Large intestine (tissue), 3 donors: ENCODE measurements at regions not wholly inside any gene's neighbourhood (a gene's known extent, or its start where the extent isn't known, plus 50 kb on each side); places are given as distances from the start of the nearest gene placed in this dataset.

Experiments used
- DNase-seq, 2 donors: peaks; one replicate each; pipeline versions ENCODE4 v3.0.0 to v3.0.0-alpha.2; 2013
- H3K27ac ChIP-seq: one replicate; pipeline ENCODE4 v1.5.1; 2013; ENCODE audit warnings: low read length
- H3K27me3 ChIP-seq: 2 replicates; pipeline ENCODE4 v1.6.1; 2013; ENCODE audit warnings: low read length; ENCODE audit not compliant: control insufficient read depth, insufficient read depth
- H3K36me3 ChIP-seq: 2 replicates; pipeline ENCODE4 v1.6.1; 2013; ENCODE audit warnings: low read length; ENCODE audit not compliant: control insufficient read depth, insufficient read depth
- H3K4me1 ChIP-seq: one replicate; pipeline ENCODE4 v1.6.1; 2013; ENCODE audit warnings: low read length; ENCODE audit not compliant: control insufficient read depth, insufficient read depth
- H3K4me3 ChIP-seq: one replicate; pipeline ENCODE4 v1.5.1; 2013; ENCODE audit warnings: low read length
- H3K9me3 ChIP-seq: one replicate; pipeline ENCODE4 v1.6.1; 2013; ENCODE audit warnings: mild to moderate bottlenecking, low read depth, low read length, moderate library complexity; ENCODE audit not compliant: control insufficient read depth
- WGBS: methylation state at CpG from one replicate; pipeline ENCODE4 v1.1.5; 2013; ENCODE audit warnings: low lambda C conversion rate; ENCODE audit not compliant: insufficient coverage; 5-methylcytosine and 5-hydroxymethylcytosine counted together

DNA sequence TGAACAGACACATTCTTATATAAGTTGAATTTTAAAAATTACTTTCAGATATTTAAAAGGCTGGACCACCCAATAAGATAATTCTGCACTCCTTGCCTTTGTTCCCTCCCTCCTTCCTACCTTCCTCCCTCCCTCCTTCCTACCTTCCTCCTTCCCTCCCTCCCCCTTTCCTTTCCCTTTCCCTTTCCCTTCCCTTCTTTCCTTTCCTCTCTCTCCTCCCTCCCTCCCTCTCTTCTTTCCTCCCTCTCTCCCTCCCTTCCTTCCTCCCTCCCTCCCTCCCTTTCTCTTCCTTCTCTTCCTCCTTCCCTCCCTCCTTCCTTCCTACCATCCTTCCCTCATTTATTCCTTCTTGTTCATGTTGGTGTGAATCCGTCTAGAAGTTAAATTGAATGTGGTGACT lies 93.0 kb downstream of the ATP6V1G3 start:
- H3K27ac ChIP-seq = no peak overlapping the region
- no peak for DNase-seq
- no peaks in the 10 kb centered on the region for H3K36me3 ChIP-seq
- no peaks in the 10 kb centered on the region for H3K27me3 ChIP-seq
- no CpG with 5 or more reads among the region's 1 CpG for WGBS
- H3K9me3 ChIP-seq = no peaks in the 10 kb centered on the region
- H3K4me1 ChIP-seq = no peaks in the 10 kb centered on the region
- no peak overlapping the region for H3K4me3 ChIP-seq

DNA sequence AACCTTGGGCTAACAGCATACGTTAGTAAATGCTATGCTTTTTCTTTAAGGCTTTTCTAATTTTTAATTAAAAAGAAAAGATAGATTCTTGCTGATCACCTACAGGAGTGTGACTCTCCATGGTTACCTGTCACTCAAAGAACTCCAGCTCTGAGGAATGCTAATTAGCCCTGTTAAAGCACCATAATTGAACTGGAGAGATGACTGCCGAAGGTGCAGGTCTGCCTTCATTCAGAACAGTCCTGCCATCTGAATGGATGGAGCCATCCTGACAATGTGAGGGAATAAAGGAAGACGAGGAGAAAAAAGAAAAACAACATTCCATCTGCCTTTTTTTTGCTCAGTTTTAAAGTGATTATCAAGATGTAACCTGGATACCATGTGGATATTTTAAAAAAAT lies 94.6 kb downstream of the ATP6V1G3 start:
- H3K27ac ChIP-seq = no peak overlapping the region
- WGBS = 44% methylated on average over 2 of the region's 3 CpGs
- H3K4me1 ChIP-seq = no peaks in the 10 kb centered on the region

DNA sequence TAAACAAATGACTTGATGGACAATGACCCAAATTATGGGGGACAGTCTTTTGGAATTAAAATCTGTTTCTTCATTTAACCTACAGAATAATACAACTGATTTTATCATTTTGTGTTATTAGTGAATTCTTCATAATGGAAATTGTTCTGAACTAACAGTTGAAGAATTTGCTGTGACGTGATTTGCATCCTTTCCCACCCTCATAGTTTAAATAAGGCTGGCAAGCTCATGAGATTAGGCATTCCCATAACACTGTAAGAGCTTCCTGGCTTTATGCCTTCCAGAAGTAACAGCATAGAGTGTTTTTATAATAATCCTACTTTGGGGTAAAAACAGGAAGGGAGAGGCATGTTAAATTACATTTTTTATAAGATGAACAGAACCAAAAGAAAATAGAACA lies 95.7 kb downstream of the ATP6V1G3 start:
- H3K36me3 ChIP-seq = no peaks in the 10 kb centered on the region
- no peak for DNase-seq
- H3K4me3 ChIP-seq = no peak overlapping the region
- H3K4me1 ChIP-seq = no peaks in the 10 kb centered on the region
- no peaks in the 10 kb centered on the region for H3K27me3 ChIP-seq
- no peaks in the 10 kb centered on the region for H3K9me3 ChIP-seq
- H3K27ac ChIP-seq = no peak overlapping the region
- WGBS = no CpG with 5 or more reads among the region's 1 CpG

More for the DNA sequence above, 94.6 kb downstream of the ATP6V1G3 start:
- H3K36me3 ChIP-seq = no peaks in the 10 kb centered on the region
- H3K27me3 ChIP-seq = no peaks in the 10 kb centered on the region
- no peak for DNase-seq
- H3K4me3 ChIP-seq = no peak overlapping the region
- H3K9me3 ChIP-seq = no peaks in the 10 kb centered on the region

DNA sequence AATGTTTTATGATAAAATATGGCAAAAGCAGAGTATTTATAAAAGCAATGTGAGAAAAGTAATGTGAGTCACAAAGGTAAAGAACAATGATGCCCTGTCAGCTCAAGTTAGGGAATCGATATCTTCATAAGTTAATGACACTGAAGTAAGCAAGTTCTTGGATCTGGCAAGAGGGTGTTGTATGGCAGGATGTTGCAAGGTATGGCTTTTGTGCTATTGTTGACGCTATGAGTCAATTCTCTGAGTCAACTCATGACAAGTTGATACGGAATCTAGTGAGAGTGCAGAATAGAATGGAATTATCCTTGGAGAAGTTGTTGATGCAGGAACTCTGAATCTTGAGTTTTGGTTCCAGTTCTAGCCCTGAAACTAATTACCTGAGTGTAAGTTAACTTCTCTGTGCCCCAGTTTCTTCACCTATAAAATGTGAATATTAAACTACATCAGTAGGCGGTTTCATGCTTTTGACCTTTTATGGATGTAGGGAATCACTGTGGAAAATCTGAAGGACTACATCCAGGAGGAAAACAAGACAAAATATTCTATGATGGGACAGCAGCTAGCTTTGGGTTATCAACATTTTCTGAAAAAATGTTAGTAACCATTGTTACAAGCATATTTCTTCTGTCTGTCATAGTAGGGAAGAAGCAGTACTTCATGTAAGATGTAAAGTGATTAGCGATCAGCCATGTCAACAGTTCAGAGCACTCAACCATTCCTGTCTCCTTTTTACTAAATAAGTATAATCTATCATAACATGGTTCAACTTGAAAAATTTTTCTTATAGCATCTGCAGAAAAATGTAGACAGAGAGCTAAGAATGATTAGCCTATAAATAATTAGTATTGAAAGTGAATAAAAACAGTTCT lies 96.9 kb downstream of the ATP6V1G3 start:
- Histone ChIP-seq H3K27ac (no peak overlapping the region), H3K4me1 (no peaks in the 10 kb centered on the region), H3K27me3 (no peaks in the 10 kb centered on the region), H3K9me3 (no peaks in the 10 kb centered on the region), H3K4me3 (no peak overlapping the region), H3K36me3 (no peaks in the 10 kb centered on the region)
- WGBS = 80% methylated on average over 2 of the region's 5 CpGs
- DNase-seq = no peak

DNA sequence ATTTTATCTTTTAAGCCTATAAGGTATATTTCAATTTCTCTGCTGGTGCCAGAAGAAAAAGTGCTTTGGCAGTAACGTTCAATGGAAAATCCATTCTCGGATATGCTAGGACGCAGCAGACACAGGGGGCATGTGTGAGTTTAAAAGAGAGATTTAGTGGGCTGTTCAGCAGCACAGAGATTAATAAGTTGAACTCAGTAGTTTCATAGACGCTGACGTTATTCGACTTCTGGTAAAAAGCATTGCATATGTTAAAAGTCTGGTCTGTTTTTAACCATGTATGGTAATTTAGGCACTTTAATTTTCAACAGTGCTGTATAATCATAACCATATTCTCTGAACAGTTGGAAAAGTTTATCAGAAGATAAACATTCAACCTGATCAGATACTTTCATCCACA lies 99.6 kb downstream of the ATP6V1G3 start:
- Histone ChIP-seq H3K36me3 (no peaks in the 10 kb centered on the region), H3K4me3 (no peak overlapping the region), H3K27me3 (no peaks in the 10 kb centered on the region), H3K27ac (no peak overlapping the region), H3K4me1 (no peaks in the 10 kb centered on the region), H3K9me3 (no peaks in the 10 kb centered on the region)
- no CpG with 5 or more reads among the region's 6 CpGs for WGBS
- DNase-seq = no peak

DNA sequence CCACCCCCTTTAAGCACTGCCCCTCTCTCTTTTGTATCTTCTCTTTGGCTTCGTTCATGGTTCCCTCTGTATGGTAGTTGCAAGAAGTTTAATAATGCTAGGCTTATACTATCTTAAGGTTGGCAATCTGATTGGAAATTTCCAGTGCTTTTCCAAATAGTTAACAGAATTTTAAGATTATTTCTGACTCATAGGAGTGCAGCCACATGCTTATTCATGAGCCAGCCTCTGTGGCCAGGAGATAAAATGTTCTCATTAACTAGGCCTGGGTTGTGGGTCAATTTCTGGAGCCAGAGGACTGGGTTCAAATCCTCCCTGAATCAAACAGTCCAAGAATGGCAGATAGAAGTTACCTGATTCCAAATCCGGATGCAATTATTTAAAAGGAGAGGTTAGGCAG lies 103.1 kb downstream of the ATP6V1G3 start:
- Histone ChIP-seq H3K36me3 (no peaks in the 10 kb centered on the region), H3K4me3 (no peak overlapping the region), H3K4me1 (no peaks in the 10 kb centered on the region), H3K9me3 (no peaks in the 10 kb centered on the region), H3K27ac (no peak overlapping the region), H3K27me3 (no peaks in the 10 kb centered on the region)
- WGBS = 80% methylated on average over 1 of the region's 2 CpGs
- no peak for DNase-seq

DNA sequence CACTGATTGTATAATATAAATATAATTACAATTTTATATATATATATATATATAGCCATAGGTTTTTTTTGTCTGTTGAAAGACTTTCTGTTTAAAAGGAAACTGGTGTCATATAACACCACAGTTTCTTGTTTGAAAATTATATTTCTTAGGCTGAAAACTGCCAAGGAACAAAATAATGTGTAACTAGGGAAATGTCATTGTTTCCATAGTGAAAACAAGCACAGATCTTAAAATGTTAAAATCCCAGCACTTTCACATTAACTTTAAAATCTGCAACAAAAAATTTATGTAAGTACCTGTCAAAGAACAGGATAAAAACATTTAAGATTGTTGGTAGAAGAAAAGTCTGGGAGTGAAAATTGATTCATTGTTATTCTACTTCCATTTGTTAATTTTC lies 104.2 kb downstream of the ATP6V1G3 start:
- Histone ChIP-seq H3K4me3 (no peak overlapping the region), H3K9me3 (no peaks in the 10 kb centered on the region), H3K4me1 (no peaks in the 10 kb centered on the region), H3K36me3 (no peaks in the 10 kb centered on the region), H3K27me3 (no peaks in the 10 kb centered on the region), H3K27ac (no peak overlapping the region)
- DNase-seq = no peak

DNA sequence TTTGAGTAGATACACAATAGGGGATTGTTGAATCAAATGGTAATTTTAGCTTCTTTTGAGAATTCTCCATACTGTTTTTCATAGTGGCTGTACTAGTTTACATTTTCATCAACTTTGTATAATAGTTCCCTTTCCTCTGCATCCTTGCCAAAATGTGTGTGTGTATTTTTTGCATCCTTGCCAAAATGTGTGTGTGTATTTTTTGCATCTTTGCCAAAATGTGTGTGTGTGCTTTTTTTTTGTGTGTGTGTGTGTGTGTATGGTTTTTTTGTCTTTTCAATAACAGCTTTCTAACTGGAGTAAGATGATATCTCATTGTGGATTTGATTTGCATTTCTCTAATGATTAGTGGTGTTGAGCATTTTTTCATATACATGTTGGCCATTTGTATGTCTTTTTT lies 105.4 kb downstream of the ATP6V1G3 start:
- Histone ChIP-seq H3K4me1 (no peaks in the 10 kb centered on the region), H3K27me3 (no peaks in the 10 kb centered on the region), H3K9me3 (no peaks in the 10 kb centered on the region), H3K36me3 (no peaks in the 10 kb centered on the region), H3K4me3 (no peak overlapping the region), H3K27ac (no peak overlapping the region)
- DNase-seq = no peak

DNA sequence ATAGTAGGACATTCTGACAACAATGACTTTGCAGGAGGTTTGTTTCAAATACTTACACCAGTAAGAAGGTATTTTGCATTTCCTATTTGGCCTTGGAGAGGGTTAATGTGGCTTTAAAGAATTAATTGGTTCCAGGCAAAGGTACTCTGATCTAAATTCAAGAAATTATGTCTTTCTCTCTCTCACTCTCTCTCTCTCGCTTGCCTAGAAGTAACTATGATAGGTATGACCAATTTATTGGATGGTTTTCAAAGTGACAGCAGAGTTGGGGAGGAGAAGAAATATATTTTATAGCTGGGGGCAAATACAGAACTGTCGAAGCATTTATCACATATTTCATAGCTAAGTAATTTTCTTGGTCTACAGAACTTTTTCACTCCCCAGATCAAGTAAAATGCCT lies 116.0 kb downstream of the ATP6V1G3 start:
- no peaks in the 10 kb centered on the region for H3K27me3 ChIP-seq
- DNase-seq = no peak
- H3K27ac ChIP-seq = no peak overlapping the region
- no peak overlapping the region for H3K4me3 ChIP-seq
- WGBS = 100% methylated on average over 1 of the region's 2 CpGs
- no peaks in the 10 kb centered on the region for H3K4me1 ChIP-seq
- no peaks in the 10 kb centered on the region for H3K36me3 ChIP-seq
- no peaks in the 10 kb centered on the region for H3K9me3 ChIP-seq

DNA sequence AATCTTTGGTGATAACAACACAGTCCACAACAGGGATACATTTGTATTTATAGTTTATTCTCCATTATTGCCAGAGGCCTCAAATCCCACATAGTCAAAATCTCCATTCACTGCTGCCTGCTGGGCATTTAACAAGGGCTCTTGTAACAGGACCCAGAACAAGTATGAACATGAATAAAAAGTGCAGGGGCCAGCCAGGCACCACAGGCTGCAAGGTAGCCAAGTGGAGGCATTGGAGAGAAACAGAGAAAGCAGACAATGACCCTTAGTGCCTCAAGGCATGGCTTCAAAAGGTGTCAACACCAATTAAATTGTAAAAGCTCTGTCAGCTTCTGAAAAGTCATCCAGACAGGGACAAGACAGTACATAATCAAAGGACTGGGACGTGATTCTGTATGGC lies 116.8 kb downstream of the ATP6V1G3 start:
- no peaks in the 10 kb centered on the region for H3K4me1 ChIP-seq
- H3K36me3 ChIP-seq = no peaks in the 10 kb centered on the region
- H3K9me3 ChIP-seq = no peaks in the 10 kb centered on the region
- no peak overlapping the region for H3K27ac ChIP-seq
- no peak overlapping the region for H3K4me3 ChIP-seq
- DNase-seq = no peak
- H3K27me3 ChIP-seq = no peaks in the 10 kb centered on the region
- no CpG with 5 or more reads among the region's 1 CpG for WGBS

DNA sequence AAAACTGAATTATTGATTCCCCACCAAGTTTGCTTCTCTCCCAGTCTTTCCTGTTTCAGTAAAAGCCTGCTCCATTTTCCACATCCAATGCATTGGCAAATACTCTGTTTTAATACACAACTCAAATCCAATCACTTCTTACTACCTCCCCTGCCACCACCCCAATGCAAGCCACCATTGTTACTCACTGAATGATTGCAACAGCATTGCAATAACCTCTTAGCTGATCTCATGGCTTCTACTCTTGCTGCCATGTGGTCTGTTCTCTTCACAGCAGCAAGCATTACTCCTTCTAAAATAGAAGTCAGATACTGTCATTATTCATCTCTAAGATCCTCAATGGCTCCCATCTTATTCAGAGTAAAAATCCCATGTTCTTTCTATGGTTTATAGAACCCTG lies 123.4 kb downstream of the ATP6V1G3 start:
- H3K27ac ChIP-seq = no peak overlapping the region
- no peak overlapping the region for H3K4me3 ChIP-seq
- H3K4me1 ChIP-seq = no peaks in the 10 kb centered on the region
- no peaks in the 10 kb centered on the region for H3K36me3 ChIP-seq
- DNase-seq = no peak
- H3K9me3 ChIP-seq = no peaks in the 10 kb centered on the region
- H3K27me3 ChIP-seq = no peaks in the 10 kb centered on the region
